Testis (tissue), 2 donors: ENCODE measurements at regions not wholly inside any gene's neighbourhood (a gene's known extent, or its start where the extent isn't known, plus 50 kb on each side); places are given as distances from the start of the nearest gene placed in this dataset.

Experiments
- DNase-seq: peaks from one replicate; pipeline ENCODE4 v3.0.0-alpha.2; 2019
- H3K27ac ChIP-seq, 2 donors: fragments of 200-600 bp; sonication (generic); one replicate each; pipeline ENCODE4 v1.5.1; 2019
- H3K27me3 ChIP-seq: fragments of 200-600 bp; sonication (generic); one replicate; pipeline ENCODE4 v1.5.1; 2019
- H3K36me3 ChIP-seq: fragments of 200-600 bp; sonication (generic); one replicate; pipeline ENCODE4 v1.5.1; 2017; ENCODE audit warnings: low read depth; ENCODE audit errors: missing control alignments
- H3K4me1 ChIP-seq: fragments of 200-600 bp; sonication (generic); one replicate; pipeline ENCODE4 v1.5.1; 2019
- H3K4me3 ChIP-seq, 2 donors: fragments of 200-600 bp; sonication (generic); one replicate each; pipeline ENCODE4 v1.5.1; 2017 to 2019
- H3K9me3 ChIP-seq: fragments of 200-600 bp; sonication (generic); one replicate; pipeline ENCODE4 v1.5.1; 2017
- POLR2A ChIP-seq: fragments of 450-650 bp; IDR thresholded peaks from one replicate; pipeline ENCODE4 v1.6.1; 2017; ENCODE audit warnings: antibody characterized with exemption, mild to moderate bottlenecking, moderate library complexity
- WGBS, 2 donors: methylation state at CpG; one replicate each; pipeline ENCODE4 v1.1.5; 2018; 5-methylcytosine and 5-hydroxymethylcytosine counted together
- intact Hi-C: fragments of 100-400 bp; cut with DNase I; formaldehyde crosslinking; loops from one replicate; pipeline ENCODE4 v1.15.1; 2023; ENCODE audit warnings: low total_unique reads
- TF ChIP-seq, protein P1 (sequence below), 3 experiments: fragments of 450-650 bp in 2 of 3; fragments of 200-600 bp in 1 of 3; sonication (generic) in 1 of 3; IDR thresholded peaks; one replicate each; pipeline ENCODE4 v1.5.1; 2016 to 2019; ENCODE audit warnings: antibody characterized with exemption in 3 of 3, mild to moderate bottlenecking in 2 of 3, moderate library complexity in 1 of 3

DNA sequence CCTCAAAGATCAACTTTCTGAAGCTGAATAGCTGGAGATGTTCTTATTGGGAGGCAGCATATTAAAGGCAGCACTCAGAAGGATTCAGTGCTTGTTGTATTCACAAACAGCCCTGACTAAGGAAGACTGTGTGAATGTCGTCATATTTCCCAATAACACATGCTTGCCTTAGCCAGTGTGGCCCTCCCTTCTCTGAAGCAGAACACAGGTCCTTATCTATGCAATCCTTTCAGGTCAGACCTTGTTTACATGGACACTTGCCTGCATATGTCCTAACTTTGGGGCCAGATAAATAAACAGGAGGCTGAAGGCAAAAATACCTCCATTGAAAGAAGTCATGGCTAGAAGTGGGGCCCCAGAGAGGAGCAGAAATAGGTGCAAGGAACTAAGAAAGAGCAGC, 97.2 kb downstream of the SLC4A3 start:
- intact Hi-C loops = no loop called here
- WGBS, 2 donors = 58 to 78% methylated on average over 1 of the region's 1 CpG
- no peaks in the 10 kb centered on the region for H3K9me3 ChIP-seq
- no peaks in the 10 kb centered on the region for H3K27me3 ChIP-seq
- H3K4me1 ChIP-seq = peaks cover 10% of the 10 kb centered on the region
- no peak for TF ChIP-seq POLR2A
- TF ChIP-seq, protein P1, sequence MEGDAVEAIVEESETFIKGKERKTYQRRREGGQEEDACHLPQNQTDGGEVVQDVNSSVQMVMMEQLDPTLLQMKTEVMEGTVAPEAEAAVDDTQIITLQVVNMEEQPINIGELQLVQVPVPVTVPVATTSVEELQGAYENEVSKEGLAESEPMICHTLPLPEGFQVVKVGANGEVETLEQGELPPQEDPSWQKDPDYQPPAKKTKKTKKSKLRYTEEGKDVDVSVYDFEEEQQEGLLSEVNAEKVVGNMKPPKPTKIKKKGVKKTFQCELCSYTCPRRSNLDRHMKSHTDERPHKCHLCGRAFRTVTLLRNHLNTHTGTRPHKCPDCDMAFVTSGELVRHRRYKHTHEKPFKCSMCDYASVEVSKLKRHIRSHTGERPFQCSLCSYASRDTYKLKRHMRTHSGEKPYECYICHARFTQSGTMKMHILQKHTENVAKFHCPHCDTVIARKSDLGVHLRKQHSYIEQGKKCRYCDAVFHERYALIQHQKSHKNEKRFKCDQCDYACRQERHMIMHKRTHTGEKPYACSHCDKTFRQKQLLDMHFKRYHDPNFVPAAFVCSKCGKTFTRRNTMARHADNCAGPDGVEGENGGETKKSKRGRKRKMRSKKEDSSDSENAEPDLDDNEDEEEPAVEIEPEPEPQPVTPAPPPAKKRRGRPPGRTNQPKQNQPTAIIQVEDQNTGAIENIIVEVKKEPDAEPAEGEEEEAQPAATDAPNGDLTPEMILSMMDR (IDR thresholded peaks at IDR 0.05) = no peak
- no peak overlapping the region for H3K4me3 ChIP-seq
- H3K36me3 ChIP-seq = no peaks in the 10 kb centered on the region
- DNase-seq = no peak
- no peak overlapping the region for H3K27ac ChIP-seq

DNA sequence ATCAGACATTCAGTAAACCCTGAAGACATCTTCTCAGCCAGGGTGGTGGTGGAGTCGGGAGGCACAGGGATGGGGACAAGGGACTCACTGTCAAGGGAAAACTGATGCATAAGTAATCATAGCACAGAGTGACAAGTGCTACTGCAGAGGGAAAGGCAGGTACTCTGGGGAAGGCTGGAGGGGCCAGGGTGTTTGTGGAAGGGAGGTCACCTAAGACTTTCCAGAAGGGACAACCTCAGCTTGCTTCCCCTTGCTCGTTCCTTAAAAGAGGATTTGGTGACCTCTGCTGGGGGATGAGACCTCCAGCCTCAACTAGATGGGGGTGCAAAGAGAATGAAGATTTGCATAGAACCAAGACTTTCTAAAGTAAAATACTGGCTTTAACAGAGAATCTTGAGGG, 99.5 kb downstream of the SLC4A3 start:
- H3K4me3 ChIP-seq = no peak overlapping the region
- no peak for TF ChIP-seq POLR2A
- TF ChIP-seq, protein P1 (IDR thresholded peaks at IDR 0.05) = no peak

DNA sequence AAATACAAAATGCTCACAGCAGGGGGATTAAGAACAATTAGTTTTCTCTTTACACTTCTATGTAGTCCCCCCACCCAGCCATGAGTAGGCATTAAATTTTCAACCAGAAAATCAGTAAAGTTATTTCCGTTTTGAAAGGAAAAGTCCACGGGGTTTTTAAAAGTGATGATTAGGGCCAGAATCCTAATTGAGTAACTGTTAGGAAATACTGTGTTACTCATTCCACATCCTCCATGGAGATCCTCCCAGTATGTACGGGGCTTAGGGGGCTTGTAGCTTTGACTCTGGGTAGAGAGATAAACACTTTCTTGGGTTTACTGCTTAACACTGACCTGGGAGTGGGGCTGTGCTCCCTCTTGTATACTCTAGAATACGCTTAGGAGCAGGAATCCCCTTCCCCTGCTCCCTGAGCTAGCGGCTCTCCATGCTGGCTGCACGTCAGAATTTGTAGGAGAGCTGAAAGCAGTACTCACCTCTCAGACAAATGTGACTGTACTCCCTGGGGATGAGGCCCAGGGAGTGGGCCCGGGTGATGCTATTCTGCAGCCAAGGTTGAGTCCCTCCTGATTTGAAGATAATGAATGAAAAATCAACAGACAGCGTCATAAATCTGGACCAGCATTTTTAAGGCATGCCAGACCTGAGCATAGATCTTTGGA, 100.5 kb downstream of the SLC4A3 start:
- H3K27ac ChIP-seq = no peak overlapping the region
- no peaks in the 10 kb centered on the region for H3K27me3 ChIP-seq
- 80 to 85% methylated on average over 8 of the region's 8 CpGs for WGBS, 2 donors
- no peaks in the 10 kb centered on the region for H3K36me3 ChIP-seq
- no peak overlapping the region for H3K4me3 ChIP-seq
- intact Hi-C loops = no loop called here
- TF ChIP-seq, protein P1 (IDR thresholded peaks at IDR 0.05) = no peak
- no peak for TF ChIP-seq POLR2A
- DNase-seq = no peak
- H3K9me3 ChIP-seq = no peaks in the 10 kb centered on the region
- peaks cover 10% of the 10 kb centered on the region for H3K4me1 ChIP-seq

More for the DNA sequence above, 99.5 kb downstream of the SLC4A3 start:
- DNase-seq = no peak
- Histone ChIP-seq H3K36me3 (no peaks in the 10 kb centered on the region), H3K4me1 (peaks cover 10% of the 10 kb centered on the region), H3K27me3 (no peaks in the 10 kb centered on the region), H3K27ac (no peak overlapping the region), H3K9me3 (no peaks in the 10 kb centered on the region)
- intact Hi-C loops = no loop called here
- 90% methylated on average over 2 of the region's 2 CpGs for WGBS, 2 donors

DNA sequence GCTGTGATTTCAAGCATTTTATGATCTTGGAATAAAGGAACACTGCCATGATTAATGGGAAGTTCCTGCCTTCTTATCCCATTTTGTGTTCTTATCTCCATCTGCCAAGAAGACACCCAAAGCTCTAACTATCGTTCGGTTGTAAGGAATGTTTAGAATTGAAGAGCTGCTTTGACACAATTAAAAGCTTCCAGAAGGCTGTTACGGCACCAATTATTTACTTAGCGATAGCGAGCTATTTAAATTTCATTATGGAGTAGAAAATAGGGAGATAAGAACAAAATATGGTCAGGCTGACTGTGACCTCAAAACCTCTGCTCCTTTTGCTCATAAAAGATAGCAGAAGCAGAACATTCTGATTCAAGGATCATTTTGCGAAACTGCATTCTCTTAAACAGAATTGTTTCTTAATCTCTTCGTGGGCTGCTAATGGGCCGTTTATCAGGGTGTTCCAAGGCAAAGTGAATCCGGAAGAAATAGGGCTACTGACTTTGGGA, 101.6 kb downstream of the SLC4A3 start:
- TF ChIP-seq POLR2A = no peak
- TF ChIP-seq, protein P1 (IDR thresholded peaks at IDR 0.05) = no peak
- no peaks in the 10 kb centered on the region for H3K27me3 ChIP-seq
- no peaks in the 10 kb centered on the region for H3K9me3 ChIP-seq
- no peak for DNase-seq
- H3K4me1 ChIP-seq = peaks cover 10% of the 10 kb centered on the region
- H3K36me3 ChIP-seq = no peaks in the 10 kb centered on the region
- intact Hi-C loops = no loop called here
- H3K4me3 ChIP-seq = no peak overlapping the region
- 26 to 29% methylated on average over 9 of the region's 9 CpGs for WGBS, 2 donors
- H3K27ac ChIP-seq = no peak overlapping the region

DNA sequence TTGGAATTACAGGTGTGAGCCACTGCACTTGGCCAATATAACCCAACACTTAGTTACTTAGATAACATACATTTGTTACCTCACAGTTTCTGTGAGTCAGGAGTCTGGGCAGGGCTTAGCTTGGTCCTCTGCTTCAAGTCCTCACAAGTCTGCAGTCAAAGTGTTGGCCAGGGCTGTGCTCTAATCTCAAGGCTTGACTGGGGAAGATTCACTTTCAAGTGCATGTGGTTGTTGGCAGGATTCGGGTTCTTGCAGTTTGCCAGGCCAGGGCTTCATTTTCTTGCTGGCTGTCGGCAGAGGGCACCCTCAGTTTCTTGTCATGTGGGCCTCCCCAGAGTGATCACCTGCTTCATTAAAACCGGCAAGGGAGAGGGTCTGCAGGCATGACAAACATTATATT, 103.7 kb downstream of the SLC4A3 start:
- no peak overlapping the region for H3K27ac ChIP-seq
- DNase-seq = no peak
- no peaks in the 10 kb centered on the region for H3K9me3 ChIP-seq
- no peaks in the 10 kb centered on the region for H3K36me3 ChIP-seq
- H3K4me1 ChIP-seq = peaks cover 10% of the 10 kb centered on the region
- 88 to 98% methylated on average over 3 of the region's 3 CpGs for WGBS, 2 donors
- no peak for TF ChIP-seq POLR2A
- TF ChIP-seq, protein P1 (IDR thresholded peaks at IDR 0.05) = no peak
- intact Hi-C loops = loop anchor here (10.0 kb wide), 1 partner anchor 104 kb away; no protein-coding TSS in a partner anchor
- H3K27me3 ChIP-seq = no peaks in the 10 kb centered on the region
- H3K4me3 ChIP-seq = no peak overlapping the region
